ENCODE measurements at regions not wholly inside any gene's neighbourhood (a gene's known extent, or its start where the extent isn't known, plus 50 kb on each side); places are given as distances from the start of the nearest gene placed in this dataset.
"Not testable (repeated sequence)": the region's sequence is repeated elsewhere in the genome, so short reads cannot be mapped to it uniquely, and the experiment has no call there.

- TF ChIP-seq CEBPB (IDR thresholded peaks at IDR 0.05; ENCODE audit: low read depth, low read length): no peak
- TF ChIP-seq HDAC2 (IDR thresholded peaks at IDR 0.05; ENCODE audit: borderline replicate concordance in 1 of 2, low read depth in 2 of 2, low read length in 2 of 2): no peak
- no peak for TF ChIP-seq USF2 (IDR thresholded peaks at IDR 0.05; ENCODE audit: low read length)
- no peak for TF ChIP-seq RNF2 (IDR thresholded peaks at IDR 0.05; ENCODE audit: borderline replicate concordance, low read depth, low read length, missing control alignments, poor library complexity, severe bottlenecking)
- TF ChIP-seq RBBP5 (IDR thresholded peaks at IDR 0.05; ENCODE audit: borderline replicate concordance, low read depth, low read length): no peak
- TF ChIP-seq ATF3 (IDR thresholded peaks at IDR 0.05; ENCODE audit: insufficient read depth, low read depth, low read length): no peak
Observed at GRCh38 chr2:131828164-131828561, 300.5 kb downstream of the CCDC74A start (continued).

- DNase-seq (ENCODE audit: low read depth in 1 of 2, low spot score in 2 of 2); FAIRE-seq; H3K4me3 ChIP-seq (ENCODE audit: extremely low read depth in 1 of 4, insufficient read depth in 2 of 4, low read depth in 3 of 4, low read length in 4 of 4); H2AFZ ChIP-seq (ENCODE audit: low read length); CTCF ChIA-PET (ENCODE audit: partially characterized antibody); H4K8ac ChIP-seq (ENCODE audit: extremely low read depth, insufficient read depth, low read length); H2BK12ac ChIP-seq (ENCODE audit: low read depth, low read length); H4K20me1 ChIP-seq (replicated peaks in 1 of 2; ENCODE audit: control insufficient read depth in 1 of 2, insufficient read depth in 2 of 2, low read length in 2 of 2); H3K4me1 ChIP-seq (replicated peaks in 1 of 4; ENCODE audit: control insufficient read depth in 3 of 4, insufficient read depth in 4 of 4, low read length in 3 of 4); H3K23me2 ChIP-seq (ENCODE audit: low read depth, low read length); H3K27me3 ChIP-seq (replicated peaks in 1 of 4; ENCODE audit: control insufficient read depth in 3 of 4, extremely low read depth in 1 of 4, insufficient read depth in 3 of 4, low read length in 3 of 4); H3K14ac ChIP-seq (ENCODE audit: insufficient read length); H3K79me2 ChIP-seq (ENCODE audit: control insufficient read depth in 1 of 2, insufficient read depth in 2 of 2, low read length in 2 of 2); H2BK20ac ChIP-seq (ENCODE audit: low read length); H3K79me1 ChIP-seq (ENCODE audit: low read depth, low read length); H3K4me2 ChIP-seq (ENCODE audit: insufficient read depth in 1 of 2, low read depth in 2 of 2, low read length in 2 of 2); H3K4ac ChIP-seq (replicated peaks; ENCODE audit: insufficient read length, low read depth, low read length); H2BK15ac ChIP-seq (ENCODE audit: low read length); H3K56ac ChIP-seq (replicated peaks; ENCODE audit: insufficient read length, low read depth, low read length); H3K36me3 ChIP-seq (ENCODE audit: control insufficient read depth in 2 of 4, insufficient read depth in 4 of 4, low read length in 3 of 4); H2BK120ac ChIP-seq (replicated peaks; ENCODE audit: low read depth, low read length); H3K23ac ChIP-seq (ENCODE audit: insufficient read length); H3K18ac ChIP-seq (ENCODE audit: extremely low read depth, low read length); H2BK5ac ChIP-seq (ENCODE audit: low read depth, low read length); H4K91ac ChIP-seq (replicated peaks; ENCODE audit: insufficient read length, low read length); H4K5ac ChIP-seq (ENCODE audit: insufficient read length, low read depth, low read length); H3K9ac ChIP-seq (replicated peaks in 1 of 4; ENCODE audit: extremely low read depth in 1 of 4, low read depth in 3 of 4, low read length in 3 of 4); H3K27ac ChIP-seq (ENCODE audit: low read depth, low read length); POLR2A ChIA-PET (ENCODE audit: partially characterized antibody); H2AK5ac ChIP-seq (ENCODE audit: low read depth, low read length): not testable (repeated sequence)
- peaks cover 0 to 27% of the 10 kb centered on the region in 2 experiments; a peak in 2 of 4 replicates for H3K9me3 ChIP-seq (ENCODE audit: insufficient read depth in 2 of 2, low read depth in 1 of 2, low read length in 1 of 2)
- WGBS, 2 experiments (ENCODE audit: extremely low coverage in 1 of 2, insufficient coverage in 1 of 2, insufficient read length in 1 of 2, insufficient replicate concordance in 2 of 2, low coverage in 1 of 2, low lambda C conversion rate in 2 of 2, missing lambda C conversion rate in 1 of 2): 94% methylated on average over 42 of the region's 72 CpGs; no CpG with 5 or more reads in 1 of the 2 experiments
Observed at GRCh38 chr2:131828633-131829455, 301.2 kb downstream of the CCDC74A start.
